RWPE2 (cell line): ENCODE measurements at regions not wholly inside any gene's neighbourhood (a gene's known extent, or its start where the extent isn't known, plus 50 kb on each side); places are given as distances from the start of the nearest gene placed in this dataset.

ENCODE experiments used
- ATAC-seq: fragments of 200-7000 bp; cut with Tn5 transposase; 3 replicates; pipeline ENCODE4 v1.9.1; 2021; ENCODE audit warnings: low read depth
- DNase-seq: peaks from one replicate; pipeline ENCODE4 v3.0.0-alpha.2; 2020; ENCODE audit warnings: low spot score
- H3K27ac ChIP-seq: fragments of 450-650 bp; 2 replicates; pipeline ENCODE4 v1.5.1; 2017; ENCODE audit warnings: mild to moderate bottlenecking; ENCODE audit not compliant: poor library complexity, severe bottlenecking
- H3K27me3 ChIP-seq: fragments of 250-450 bp; sonication (Bioruptor Pico); 2 replicates; pipeline ENCODE4 v1.5.1; 2021; ENCODE audit warnings: mild to moderate bottlenecking, moderate library complexity; ENCODE audit not compliant: insufficient read depth, poor library complexity, severe bottlenecking
- H3K36me3 ChIP-seq: fragments of 250-450 bp; sonication (Bioruptor Pico); 2 replicates; pipeline ENCODE4 v1.5.1; 2020; ENCODE audit warnings: low read depth, mild to moderate bottlenecking, moderate library complexity
- H3K4me1 ChIP-seq: fragments of 250-450 bp; sonication (Bioruptor Pico); 2 replicates; pipeline ENCODE4 v1.5.1; 2021; ENCODE audit warnings: mild to moderate bottlenecking, moderate library complexity; ENCODE audit not compliant: insufficient read depth, poor library complexity, severe bottlenecking
- H3K4me3 ChIP-seq: fragments of 250-450 bp; sonication (Bioruptor Pico); 2 replicates; pipeline ENCODE4 v1.5.1; 2021; ENCODE audit warnings: mild to moderate bottlenecking, moderate library complexity; ENCODE audit not compliant: severe bottlenecking
- H3K9me3 ChIP-seq: fragments of 250-450 bp; sonication (Bioruptor Pico); 2 replicates; pipeline ENCODE4 v1.5.1; 2021; ENCODE audit warnings: mild to moderate bottlenecking, moderate library complexity; ENCODE audit not compliant: severe bottlenecking
- CTCF ChIP-seq: fragments of 450-650 bp; IDR thresholded peaks from one replicate; pipeline ENCODE4 v1.5.1; 2017; ENCODE audit warnings: mild to moderate bottlenecking, moderate library complexity; ENCODE audit not compliant: poor library complexity, severe bottlenecking

GRCh38 chr16:35352431-35352830 lies 1893.0 kb downstream of the TP53TG3F start:
- ATAC-seq (no peak), DNase-seq (no peak)
- H3K27ac ChIP-seq: no peak overlapping the region
- no peaks in the 10 kb centered on the region for H3K36me3 ChIP-seq
- no peak overlapping the region for H3K4me3 ChIP-seq
- no peak for TF ChIP-seq CTCF
- H3K4me1 ChIP-seq: no peaks in the 10 kb centered on the region
- no peaks in the 10 kb centered on the region for H3K27me3 ChIP-seq
- H3K9me3 ChIP-seq: no peaks in the 10 kb centered on the region

- Histone ChIP-seq H3K27ac (no peak overlapping the region), H3K36me3 (no peaks in the 10 kb centered on the region), H3K9me3 (no peaks in the 10 kb centered on the region), H3K4me3 (no peak overlapping the region), H3K27me3 (no peaks in the 10 kb centered on the region), H3K4me1 (no peaks in the 10 kb centered on the region)
- no peak for TF ChIP-seq CTCF
- ATAC-seq (no peak), DNase-seq (no peak)
Measured at GRCh38 chr16:35363510-35363909, 1904.1 kb downstream of the TP53TG3F start.

- DNase-seq: no peak
- Histone ChIP-seq H3K27ac (no peak overlapping the region), H3K27me3 (no peaks in the 10 kb centered on the region), H3K4me3 (no peak overlapping the region), H3K9me3 (no peaks in the 10 kb centered on the region), H3K36me3 (no peaks in the 10 kb centered on the region), H3K4me1 (no peaks in the 10 kb centered on the region)
- no peak for TF ChIP-seq CTCF
- ATAC-seq: no peak
Measured at GRCh38 chr16:35364263-35364662, 1904.9 kb downstream of the TP53TG3F start.

- H3K27ac ChIP-seq: no peak overlapping the region
- DNase-seq (no peak), ATAC-seq (peak; percentile 43; the same call in 1 of the 3 replicates)
- H3K4me1 ChIP-seq: no peaks in the 10 kb centered on the region
- H3K27me3 ChIP-seq: no peaks in the 10 kb centered on the region
- no peaks in the 10 kb centered on the region for H3K36me3 ChIP-seq
- peaks cover under 1% of the 10 kb centered on the region for H3K9me3 ChIP-seq
- no peak for TF ChIP-seq CTCF
- no peak overlapping the region for H3K4me3 ChIP-seq
Measured at GRCh38 chr16:35365675-35366074, 1906.3 kb downstream of the TP53TG3F start.

- no peaks in the 10 kb centered on the region for H3K27me3 ChIP-seq
- H3K4me1 ChIP-seq: no peaks in the 10 kb centered on the region
- no peak for ATAC-seq
- peaks cover 4% of the 10 kb centered on the region for H3K9me3 ChIP-seq
- DNase-seq: no peak
- H3K27ac ChIP-seq: no peak overlapping the region
- TF ChIP-seq CTCF: no peak
- H3K36me3 ChIP-seq: no peaks in the 10 kb centered on the region
- no peak overlapping the region for H3K4me3 ChIP-seq
Measured at GRCh38 chr16:35370617-35371016, 1911.2 kb downstream of the TP53TG3F start.
